ENCODE measurements at regions not wholly inside any gene's neighbourhood (a gene's known extent, or its start where the extent isn't known, plus 50 kb on each side); places are given as distances from the start of the nearest gene placed in this dataset.

DNA sequence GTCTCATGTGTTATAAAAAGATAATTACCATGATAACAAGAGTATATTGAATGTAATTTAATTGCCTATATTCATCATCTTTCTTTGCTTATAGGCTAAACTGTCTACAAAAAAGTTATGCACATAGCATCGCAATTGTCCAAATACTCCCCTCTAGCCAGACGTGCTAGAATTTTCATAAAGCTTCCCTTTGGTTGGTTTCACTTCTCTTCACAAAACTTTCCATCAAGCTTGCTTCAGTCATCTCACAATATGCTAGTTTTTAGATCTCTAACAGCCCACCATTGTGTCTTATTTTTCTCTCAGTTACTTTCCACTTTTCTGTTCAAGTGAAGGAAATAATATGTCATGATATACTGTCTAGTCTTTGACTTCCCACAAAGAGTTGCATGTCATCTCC, 448.3 kb upstream of the SPANXN1 start:
- DNase-seq, result no peak

DNA sequence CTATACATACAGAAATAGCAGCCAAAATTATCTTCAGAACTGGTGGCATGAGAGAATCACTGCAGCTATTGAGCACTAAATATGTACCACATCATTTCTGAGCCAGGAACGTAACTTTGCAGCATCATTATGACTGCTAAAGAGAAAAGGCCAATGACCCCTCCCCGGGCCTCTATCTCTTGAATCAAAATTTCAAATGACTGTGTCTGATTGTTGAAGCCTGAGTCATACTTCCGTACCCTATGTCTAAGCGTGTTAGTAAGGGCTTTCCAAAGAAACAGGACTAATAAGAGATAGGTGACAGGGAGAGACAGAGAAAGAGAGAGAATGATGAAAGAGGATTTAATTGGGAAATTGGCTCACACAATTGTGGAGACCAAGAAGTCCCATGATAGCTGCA, 445.5 kb upstream of the SPANXN1 start:
- DNase-seq, result no peak

- DNase-seq, result no peak
Measured at GRCh38 chrX:144809025-144809424, 438.3 kb upstream of the SPANXN1 start.

- DNase-seq, result no peak
Measured at GRCh38 chrX:144810539-144810938, 436.8 kb upstream of the SPANXN1 start.

GRCh38 chrX:144819406-144819805, 427.9 kb upstream of the SPANXN1 start:
- no peak for DNase-seq

GRCh38 chrX:144840616-144841015, 406.7 kb upstream of the SPANXN1 start:
- DNase-seq, result no peak

DNA sequence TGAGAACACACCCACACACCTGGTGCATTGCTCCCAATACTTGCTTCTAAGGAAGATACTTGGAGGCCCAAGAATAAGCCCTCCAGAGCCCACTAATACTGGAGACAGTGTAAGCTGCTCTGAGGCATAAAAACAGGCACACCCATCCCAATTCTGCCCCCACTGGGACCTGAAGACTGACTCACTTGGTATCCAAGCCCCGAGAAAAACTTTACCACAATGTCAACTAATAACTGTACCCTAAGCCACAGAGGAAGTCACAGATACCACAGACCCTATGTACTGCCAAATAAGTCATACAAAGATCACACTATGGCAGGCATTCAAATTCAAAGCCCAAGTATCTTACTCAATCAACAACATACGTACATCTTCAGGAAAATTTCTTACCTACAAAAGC, 398.2 kb upstream of the SPANXN1 start:
- DNase-seq, result no peak

DNA sequence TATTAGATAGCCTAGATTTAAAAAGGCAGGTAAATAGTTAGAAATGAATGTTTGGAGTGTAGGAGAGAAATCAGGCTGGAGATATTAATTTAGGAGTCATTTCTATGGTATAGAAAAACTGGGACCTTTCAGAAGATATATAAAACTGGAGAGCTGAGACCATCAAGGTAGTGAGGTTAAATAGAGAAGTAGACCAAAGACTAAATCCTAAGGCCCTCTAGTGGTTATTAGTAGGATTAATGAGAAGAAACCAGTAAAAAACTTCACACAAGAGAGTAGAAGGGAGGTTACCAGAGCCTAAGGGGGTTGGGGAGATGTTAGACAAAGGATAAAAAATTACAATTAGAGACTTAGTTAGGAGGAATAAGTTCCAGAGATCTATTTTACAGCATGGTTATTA, 351.0 kb upstream of the SPANXN1 start:
- no peak for DNase-seq

GRCh38 chrX:144901521-144901920, 345.8 kb upstream of the SPANXN1 start:
- DNase-seq, result no peak

- DNase-seq, result no peak
Measured at GRCh38 chrX:144916785-144917184, 330.5 kb upstream of the SPANXN1 start.

GRCh38 chrX:144918936-144919335, 328.4 kb upstream of the SPANXN1 start:
- DNase-seq, result no peak

DNA sequence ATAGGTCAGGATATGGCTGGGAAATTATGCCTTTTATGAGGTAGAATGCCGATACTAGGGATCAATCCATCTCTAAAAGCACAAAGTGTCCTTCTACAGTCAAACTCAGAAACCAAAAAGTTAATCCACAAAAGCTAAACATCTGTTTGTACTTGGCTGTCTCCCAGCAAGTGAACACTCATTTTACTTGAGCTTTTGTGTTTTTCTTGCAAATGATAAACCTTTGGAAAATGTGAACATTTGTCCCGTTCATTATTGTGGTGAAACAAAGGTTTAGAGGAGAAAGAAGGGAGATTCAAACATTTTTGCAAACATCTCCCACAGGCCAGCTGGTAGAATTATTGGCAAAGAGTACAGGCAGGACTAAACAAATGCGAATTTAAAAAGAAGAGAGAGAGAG, 300.6 kb upstream of the SPANXN1 start:
- DNase-seq, result peak; percentile 1

Measured in fibroblast of skin of abdomen (primary cell).